ENCODE measurements at regions not wholly inside any gene's neighbourhood (a gene's known extent, or its start where the extent isn't known, plus 50 kb on each side); places are given as distances from the start of the nearest gene placed in this dataset.

DNA sequence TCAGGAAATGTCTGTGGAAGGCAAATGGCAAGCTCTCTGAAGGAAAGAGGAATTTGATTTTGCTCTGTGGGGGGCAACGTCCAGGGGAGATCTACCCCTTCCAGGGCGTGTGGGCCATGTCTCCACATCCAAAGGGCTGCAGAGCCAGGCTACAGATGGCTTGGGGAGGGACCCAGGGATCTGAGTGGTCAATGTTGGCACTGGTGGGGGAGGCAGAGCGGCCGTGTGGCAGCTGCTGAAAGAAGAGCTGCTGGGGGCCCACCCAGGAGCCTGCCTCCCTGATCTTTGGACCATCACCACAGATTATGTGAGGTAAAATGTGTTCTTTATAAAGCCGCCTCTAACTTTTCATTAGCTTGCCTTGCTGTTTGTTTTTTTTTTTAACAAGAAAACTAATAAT, 144.1 kb downstream of the HERPUD2 start:
- no peak for TF ChIP-seq FOXM1 (IDR thresholded peaks at IDR 0.05; ENCODE audit: borderline replicate concordance, low read depth)
- no peak for TF ChIP-seq TAF1 (IDR thresholded peaks at IDR 0.05; ENCODE audit: low read depth)
- no peak for TF ChIP-seq RAD21 (IDR thresholded peaks at IDR 0.05; ENCODE audit: low read depth)
- no peak for TF ChIP-seq TCF12 (IDR thresholded peaks at IDR 0.05; ENCODE audit: low read depth)
- no peak for TF ChIP-seq ZBTB7A (IDR thresholded peaks at IDR 0.05; ENCODE audit: low read depth)
- no peak for TF ChIP-seq CEBPB (IDR thresholded peaks at IDR 0.05)
- TF ChIP-seq, protein P1, sequence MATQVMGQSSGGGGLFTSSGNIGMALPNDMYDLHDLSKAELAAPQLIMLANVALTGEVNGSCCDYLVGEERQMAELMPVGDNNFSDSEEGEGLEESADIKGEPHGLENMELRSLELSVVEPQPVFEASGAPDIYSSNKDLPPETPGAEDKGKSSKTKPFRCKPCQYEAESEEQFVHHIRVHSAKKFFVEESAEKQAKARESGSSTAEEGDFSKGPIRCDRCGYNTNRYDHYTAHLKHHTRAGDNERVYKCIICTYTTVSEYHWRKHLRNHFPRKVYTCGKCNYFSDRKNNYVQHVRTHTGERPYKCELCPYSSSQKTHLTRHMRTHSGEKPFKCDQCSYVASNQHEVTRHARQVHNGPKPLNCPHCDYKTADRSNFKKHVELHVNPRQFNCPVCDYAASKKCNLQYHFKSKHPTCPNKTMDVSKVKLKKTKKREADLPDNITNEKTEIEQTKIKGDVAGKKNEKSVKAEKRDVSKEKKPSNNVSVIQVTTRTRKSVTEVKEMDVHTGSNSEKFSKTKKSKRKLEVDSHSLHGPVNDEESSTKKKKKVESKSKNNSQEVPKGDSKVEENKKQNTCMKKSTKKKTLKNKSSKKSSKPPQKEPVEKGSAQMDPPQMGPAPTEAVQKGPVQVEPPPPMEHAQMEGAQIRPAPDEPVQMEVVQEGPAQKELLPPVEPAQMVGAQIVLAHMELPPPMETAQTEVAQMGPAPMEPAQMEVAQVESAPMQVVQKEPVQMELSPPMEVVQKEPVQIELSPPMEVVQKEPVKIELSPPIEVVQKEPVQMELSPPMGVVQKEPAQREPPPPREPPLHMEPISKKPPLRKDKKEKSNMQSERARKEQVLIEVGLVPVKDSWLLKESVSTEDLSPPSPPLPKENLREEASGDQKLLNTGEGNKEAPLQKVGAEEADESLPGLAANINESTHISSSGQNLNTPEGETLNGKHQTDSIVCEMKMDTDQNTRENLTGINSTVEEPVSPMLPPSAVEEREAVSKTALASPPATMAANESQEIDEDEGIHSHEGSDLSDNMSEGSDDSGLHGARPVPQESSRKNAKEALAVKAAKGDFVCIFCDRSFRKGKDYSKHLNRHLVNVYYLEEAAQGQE (IDR thresholded peaks at IDR 0.05; ENCODE audit: low read depth) = no peak
- TF ChIP-seq EGR1 (IDR thresholded peaks at IDR 0.05) = no peak
- no peak for TF ChIP-seq CREB1 (IDR thresholded peaks at IDR 0.05; ENCODE audit: low read depth)

GRCh38 chr7:35549781-35550180, 145.2 kb downstream of the HERPUD2 start:
- TF ChIP-seq ZBTB7A (IDR thresholded peaks at IDR 0.05; ENCODE audit: low read depth) = no peak
- no peak for TF ChIP-seq FOXM1 (IDR thresholded peaks at IDR 0.05; ENCODE audit: borderline replicate concordance, low read depth)
- TF ChIP-seq MAX (IDR thresholded peaks at IDR 0.05) = no peak
- no peak for TF ChIP-seq TCF12 (IDR thresholded peaks at IDR 0.05; ENCODE audit: low read depth)
- no peak for TF ChIP-seq EGR1 (IDR thresholded peaks at IDR 0.05)
- TF ChIP-seq YY1 (IDR thresholded peaks at IDR 0.05; ENCODE audit: low read depth) = no peak
- TF ChIP-seq TEAD4 (IDR thresholded peaks at IDR 0.05) = no peak
- no peak for TF ChIP-seq CEBPB (IDR thresholded peaks at IDR 0.05)
- TF ChIP-seq EP300 (IDR thresholded peaks at IDR 0.05; ENCODE audit: borderline replicate concordance) = no peak
- TF ChIP-seq CREB1 (IDR thresholded peaks at IDR 0.05; ENCODE audit: low read depth) = no peak
- TF ChIP-seq, protein P2, sequence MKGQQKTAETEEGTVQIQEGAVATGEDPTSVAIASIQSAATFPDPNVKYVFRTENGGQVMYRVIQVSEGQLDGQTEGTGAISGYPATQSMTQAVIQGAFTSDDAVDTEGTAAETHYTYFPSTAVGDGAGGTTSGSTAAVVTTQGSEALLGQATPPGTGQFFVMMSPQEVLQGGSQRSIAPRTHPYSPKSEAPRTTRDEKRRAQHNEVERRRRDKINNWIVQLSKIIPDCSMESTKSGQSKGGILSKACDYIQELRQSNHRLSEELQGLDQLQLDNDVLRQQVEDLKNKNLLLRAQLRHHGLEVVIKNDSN (IDR thresholded peaks at IDR 0.05) = no peak
- TF ChIP-seq RAD21 (IDR thresholded peaks at IDR 0.05; ENCODE audit: low read depth) = no peak
- no peak for TF ChIP-seq TAF1 (IDR thresholded peaks at IDR 0.05; ENCODE audit: low read depth)
- TF ChIP-seq, protein P1 (IDR thresholded peaks at IDR 0.05; ENCODE audit: low read depth) = no peak
- no peak for TF ChIP-seq NFIC (IDR thresholded peaks at IDR 0.05)

DNA sequence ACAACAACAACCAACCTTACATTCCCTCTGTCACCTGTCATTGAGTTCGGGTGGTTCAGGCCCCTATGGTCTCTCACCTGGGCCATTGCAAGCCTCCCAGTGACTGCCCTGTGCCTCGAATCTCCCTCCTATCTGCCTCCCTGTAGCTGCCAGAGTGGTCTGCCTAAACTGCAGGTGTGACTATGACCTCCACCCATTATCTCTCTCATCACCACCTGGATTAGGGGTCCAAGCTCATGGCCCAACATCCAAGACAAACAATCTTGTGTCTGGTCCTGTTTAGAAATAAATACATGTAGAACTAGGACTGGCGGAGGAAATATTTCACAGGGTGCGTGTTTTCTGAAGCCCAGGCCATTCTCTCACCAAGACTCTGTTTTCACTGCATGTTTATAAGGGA, 146.6 kb downstream of the HERPUD2 start:
- TF ChIP-seq, protein P1 (IDR thresholded peaks at IDR 0.05; ENCODE audit: low read depth) = no peak
- TF ChIP-seq NFIC (IDR thresholded peaks at IDR 0.05) (no peak), MAX (IDR thresholded peaks at IDR 0.05) (no peak), EGR1 (IDR thresholded peaks at IDR 0.05) (no peak), ZBTB7A (IDR thresholded peaks at IDR 0.05; ENCODE audit: low read depth) (no peak), TCF12 (IDR thresholded peaks at IDR 0.05; ENCODE audit: low read depth) (no peak), FOXM1 (IDR thresholded peaks at IDR 0.05; ENCODE audit: borderline replicate concordance, low read depth) (no peak), CEBPB (IDR thresholded peaks at IDR 0.05) (no peak), RAD21 (IDR thresholded peaks at IDR 0.05; ENCODE audit: low read depth) (no peak), YY1 (IDR thresholded peaks at IDR 0.05; ENCODE audit: low read depth) (no peak), TAF1 (IDR thresholded peaks at IDR 0.05; ENCODE audit: low read depth) (no peak), EP300 (IDR thresholded peaks at IDR 0.05; ENCODE audit: borderline replicate concordance) (no peak), TEAD4 (IDR thresholded peaks at IDR 0.05) (no peak), CREB1 (IDR thresholded peaks at IDR 0.05; ENCODE audit: low read depth) (no peak)
- TF ChIP-seq, protein P2 (IDR thresholded peaks at IDR 0.05) = no peak

GRCh38 chr7:35546691-35547429, 148.1 kb downstream of the HERPUD2 start:
- TF ChIP-seq EP300 (IDR thresholded peaks at IDR 0.05; ENCODE audit: borderline replicate concordance) (no peak), FOXM1 (IDR thresholded peaks at IDR 0.05; ENCODE audit: borderline replicate concordance, low read depth) (no peak), RAD21 (IDR thresholded peaks at IDR 0.05; ENCODE audit: low read depth) (no peak), TEAD4 (IDR thresholded peaks at IDR 0.05) (no peak), YY1 (IDR thresholded peaks at IDR 0.05; ENCODE audit: low read depth) (no peak), NFIC (IDR thresholded peaks at IDR 0.05) (no peak), CEBPB (IDR thresholded peaks at IDR 0.05) (no peak), EGR1 (IDR thresholded peaks at IDR 0.05) (no peak), TAF1 (IDR thresholded peaks at IDR 0.05; ENCODE audit: low read depth) (no peak), ZBTB7A (IDR thresholded peaks at IDR 0.05; ENCODE audit: low read depth) (no peak), MAX (IDR thresholded peaks at IDR 0.05) (no peak), CREB1 (IDR thresholded peaks at IDR 0.05; ENCODE audit: low read depth) (no peak), TCF12 (IDR thresholded peaks at IDR 0.05; ENCODE audit: low read depth) (no peak)
- TF ChIP-seq, protein P1 (IDR thresholded peaks at IDR 0.05; ENCODE audit: low read depth) = no peak
- TF ChIP-seq, protein P2 (IDR thresholded peaks at IDR 0.05) = no peak
